PFSK-1 (cell line): ENCODE measurements at regions not wholly inside any gene's neighbourhood (a gene's known extent, or its start where the extent isn't known, plus 50 kb on each side); places are given as distances from the start of the nearest gene placed in this dataset.

ENCODE experiments used
- FOXP2 ChIP-seq: optimal IDR thresholded peaks from 2 replicates; pipeline ENCODE3; 2011; ENCODE audit warnings: borderline replicate concordance, control low read depth, inconsistent platforms; ENCODE audit not compliant: insufficient read depth; ENCODE audit errors: extremely low read length, extremely low read depth
- POLR2AphosphoS5 ChIP-seq: IDR thresholded peaks from 2 replicates; pipeline ENCODE4 v1.6.1; 2012; ENCODE audit warnings: low read depth, mild to moderate bottlenecking, control low read depth, low read length, moderate library complexity
- REST ChIP-seq, 2 experiments: IDR thresholded peaks; 2 replicates each; pipeline versions ENCODE4 v1.6.1 to v1.8.0; 2011 to 2012; ENCODE audit warnings: low read depth in 2 of 2, low read length in 2 of 2, control low read depth in 1 of 2, inconsistent platforms in 1 of 2, mild to moderate bottlenecking in 1 of 2, moderate library complexity in 1 of 2; ENCODE audit not compliant: insufficient read depth in 1 of 2
- SIN3A ChIP-seq: IDR thresholded peaks from 2 replicates; pipeline ENCODE4 v1.6.1; 2012; ENCODE audit warnings: mild to moderate bottlenecking, low read length, moderate library complexity, borderline replicate concordance; ENCODE audit not compliant: insufficient read depth
- TAF1 ChIP-seq: IDR thresholded peaks from 2 replicates; pipeline ENCODE4 v1.6.1; 2012; ENCODE audit warnings: low read length, control low read depth, borderline replicate concordance; ENCODE audit not compliant: insufficient read depth

DNA sequence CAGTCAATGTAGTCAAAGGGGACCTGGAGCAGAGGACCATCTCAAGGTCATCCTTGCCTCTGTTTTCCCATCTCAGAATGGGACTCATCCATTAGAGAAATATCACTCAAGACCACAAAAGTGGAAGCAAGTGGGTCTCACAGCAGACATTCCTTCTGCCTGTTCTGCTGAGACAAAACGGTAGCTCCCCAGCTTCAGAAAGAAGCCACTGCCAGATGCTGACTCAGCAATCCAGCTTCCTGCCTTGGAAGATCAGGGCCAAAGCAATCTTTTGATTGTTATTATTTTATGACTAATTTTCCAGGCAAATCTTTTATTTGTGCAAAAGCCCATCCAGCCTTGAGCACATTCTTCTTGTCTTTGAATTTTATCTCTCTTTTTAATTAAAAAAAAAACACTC is 86.8 kb downstream of the CCT6B start:
- no peak for TF ChIP-seq POLR2AphosphoS5
- no peak for TF ChIP-seq REST (IDR thresholded peaks at IDR 0.05; ENCODE audit: insufficient read depth in 1 of 2, low read depth in 2 of 2, low read length in 2 of 2)
- TF ChIP-seq FOXP2: no peak
- no peak for TF ChIP-seq SIN3A
- no peak for TF ChIP-seq TAF1

DNA sequence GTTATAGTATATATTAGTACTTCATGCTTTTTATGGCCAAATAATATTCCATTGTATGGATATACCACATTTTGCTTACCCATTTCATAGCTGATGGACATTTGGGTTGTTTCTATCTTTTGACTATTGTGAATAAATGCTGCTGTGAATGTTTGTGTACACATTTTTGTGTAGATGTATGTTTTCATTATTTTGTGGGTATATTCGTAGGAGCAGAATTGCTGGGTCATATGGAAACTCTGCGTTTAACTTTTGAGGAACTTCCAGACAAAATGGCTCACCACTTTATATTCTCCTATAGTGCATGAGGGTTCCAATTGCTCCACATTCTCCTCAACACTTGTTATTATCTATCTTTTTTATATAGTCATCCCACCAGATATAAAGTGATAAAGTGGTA is 88.6 kb downstream of the CCT6B start:
- TF ChIP-seq POLR2AphosphoS5 (no peak), TAF1 (no peak), FOXP2 (no peak), REST (IDR thresholded peaks at IDR 0.05; ENCODE audit: insufficient read depth in 1 of 2, low read depth in 2 of 2, low read length in 2 of 2) (no peak), SIN3A (no peak)

GRCh38 chr17:34869641-34870040 is 91.6 kb downstream of the CCT6B start:
- TF ChIP-seq TAF1: no peak
- no peak for TF ChIP-seq FOXP2
- no peak for TF ChIP-seq POLR2AphosphoS5
- TF ChIP-seq SIN3A: no peak
- no peak for TF ChIP-seq REST (IDR thresholded peaks at IDR 0.05; ENCODE audit: insufficient read depth in 1 of 2, low read depth in 2 of 2, low read length in 2 of 2)

- TF ChIP-seq POLR2AphosphoS5 (no peak), TAF1 (no peak), FOXP2 (no peak), REST (IDR thresholded peaks at IDR 0.05; ENCODE audit: insufficient read depth in 1 of 2, low read depth in 2 of 2, low read length in 2 of 2) (no peak), SIN3A (no peak)
These were observed 95.5 kb downstream of the CCT6B start for GRCh38 chr17:34865716-34866115.

GRCh38 chr17:34862384-34862783 is 98.9 kb downstream of the CCT6B start:
- TF ChIP-seq REST (IDR thresholded peaks at IDR 0.05; ENCODE audit: insufficient read depth in 1 of 2, low read depth in 2 of 2, low read length in 2 of 2): no peak
- TF ChIP-seq POLR2AphosphoS5: no peak
- no peak for TF ChIP-seq SIN3A
- no peak for TF ChIP-seq FOXP2
- TF ChIP-seq TAF1: no peak
